GM19035 (cell line): ENCODE measurements at regions not wholly inside any gene's neighbourhood (a gene's known extent, or its start where the extent isn't known, plus 50 kb on each side); places are given as distances from the start of the nearest gene placed in this dataset.

Source experiments
- ATAC-seq: cut with Tn5 transposase; IDR thresholded peaks from one replicate; pipeline ENCODE4 v1.9.1; 2021; ENCODE audit not compliant: unreplicated experiment

DNA sequence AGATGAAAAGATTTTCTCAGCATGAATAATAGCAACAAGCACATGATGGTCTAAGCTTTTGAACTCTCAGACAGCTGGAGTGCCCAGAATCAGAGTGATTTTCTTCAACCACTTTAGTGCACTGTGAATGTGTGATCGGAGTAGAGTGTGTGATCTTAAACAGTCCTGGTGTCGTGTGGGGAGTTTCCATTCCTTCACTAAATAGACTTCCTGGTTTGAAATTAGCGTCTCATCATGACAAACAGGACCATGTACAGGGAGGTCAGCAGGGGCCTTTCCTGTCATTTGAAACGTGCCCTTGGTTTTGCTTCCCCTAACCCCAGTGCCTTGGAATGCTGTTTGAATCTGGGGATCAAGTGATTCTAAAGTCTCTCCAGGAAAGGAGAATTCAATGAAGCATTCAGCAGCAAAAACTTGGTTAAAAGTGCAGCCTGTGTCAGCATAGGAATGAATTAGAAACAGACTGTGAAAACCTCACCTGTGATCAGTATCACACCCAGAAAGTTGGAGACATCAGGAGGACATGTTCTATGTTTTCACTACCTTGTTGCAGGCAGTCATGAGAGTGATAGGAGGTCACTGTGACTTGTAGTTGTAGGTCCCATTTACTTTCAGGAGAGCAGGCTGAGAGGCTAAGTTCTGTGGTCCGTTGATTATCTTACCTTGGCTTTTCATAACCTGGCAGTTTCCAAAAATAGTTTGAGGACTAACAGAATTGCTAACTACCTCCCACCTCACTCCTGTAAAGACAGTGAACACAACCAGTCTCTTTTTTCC is 400.3 kb downstream of the MTX2 start:
- peak; percentile 68 for ATAC-seq

DNA sequence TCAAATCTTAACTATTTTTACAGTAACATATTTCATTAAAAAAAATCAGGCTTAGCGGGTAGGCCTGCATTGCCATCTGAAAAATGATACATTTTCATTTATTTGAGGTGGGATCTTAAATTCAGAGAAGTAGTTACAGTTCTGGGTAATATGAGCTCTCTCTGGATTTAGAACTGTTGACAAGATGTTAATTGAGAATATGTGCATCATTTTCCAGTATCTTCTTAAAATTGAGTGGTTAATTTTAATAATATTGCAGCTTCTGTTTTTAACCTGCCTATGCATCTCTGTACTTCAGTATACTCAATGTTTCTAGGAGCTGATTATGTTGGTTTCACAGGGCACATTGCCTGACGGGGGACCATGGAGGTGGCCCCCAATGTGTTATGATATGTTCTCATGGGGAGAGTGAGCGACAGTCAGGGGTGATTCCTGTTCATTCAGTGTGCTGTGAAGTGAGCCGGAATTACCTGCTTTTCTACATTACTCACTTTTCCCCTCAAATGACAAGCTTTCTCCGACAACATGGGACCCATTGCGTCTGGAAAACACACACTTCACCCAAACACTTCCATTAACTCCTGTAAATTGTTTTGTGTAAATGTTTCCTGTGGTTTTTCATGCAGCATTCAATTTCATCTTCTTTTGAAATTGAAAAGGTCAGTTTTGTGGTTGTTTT is 406.2 kb downstream of the MTX2 start:
- no peak for ATAC-seq

DNA sequence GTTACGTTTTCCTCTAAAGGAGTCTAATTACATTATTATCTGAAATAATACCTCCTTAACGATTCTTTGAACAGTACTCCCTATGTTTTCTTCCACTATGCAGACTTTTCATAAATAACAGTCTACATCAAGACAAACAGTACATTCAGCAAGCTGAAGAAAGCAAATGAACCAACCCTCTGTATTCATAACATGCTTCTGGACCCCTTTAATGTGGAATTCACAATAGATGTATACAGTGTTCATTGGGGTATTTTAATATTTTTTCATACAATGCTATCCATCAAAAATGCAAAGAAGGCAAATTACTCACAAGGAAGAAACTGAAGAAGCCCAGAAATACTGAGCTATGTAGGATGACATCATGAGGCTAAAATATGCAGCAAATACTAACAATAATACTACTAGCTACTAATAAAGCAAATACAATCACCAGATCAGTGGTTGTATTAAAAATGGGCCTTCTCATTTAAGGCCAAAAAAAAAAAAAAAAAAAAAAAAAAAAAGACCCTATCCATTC is 408.6 kb downstream of the MTX2 start:
- no peak for ATAC-seq

DNA sequence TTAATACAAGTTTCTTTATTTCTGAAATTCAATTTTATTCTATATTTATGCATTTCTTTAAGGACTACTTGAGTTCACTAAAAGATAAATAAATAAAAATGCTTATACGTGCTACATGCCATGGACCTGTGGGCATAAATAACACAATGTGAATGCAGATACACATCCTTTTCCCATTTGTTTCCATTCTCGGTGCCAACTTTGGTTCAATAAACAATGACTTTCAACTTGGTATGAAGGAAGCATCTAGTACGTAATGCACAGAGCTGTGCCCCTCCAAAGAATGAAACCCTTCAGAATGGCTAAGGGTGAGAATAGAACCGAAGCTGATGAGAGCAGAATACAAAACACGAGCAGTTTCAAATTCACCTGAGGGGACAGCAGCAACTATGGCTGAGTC is 409.3 kb downstream of the MTX2 start:
- no peak for ATAC-seq

DNA sequence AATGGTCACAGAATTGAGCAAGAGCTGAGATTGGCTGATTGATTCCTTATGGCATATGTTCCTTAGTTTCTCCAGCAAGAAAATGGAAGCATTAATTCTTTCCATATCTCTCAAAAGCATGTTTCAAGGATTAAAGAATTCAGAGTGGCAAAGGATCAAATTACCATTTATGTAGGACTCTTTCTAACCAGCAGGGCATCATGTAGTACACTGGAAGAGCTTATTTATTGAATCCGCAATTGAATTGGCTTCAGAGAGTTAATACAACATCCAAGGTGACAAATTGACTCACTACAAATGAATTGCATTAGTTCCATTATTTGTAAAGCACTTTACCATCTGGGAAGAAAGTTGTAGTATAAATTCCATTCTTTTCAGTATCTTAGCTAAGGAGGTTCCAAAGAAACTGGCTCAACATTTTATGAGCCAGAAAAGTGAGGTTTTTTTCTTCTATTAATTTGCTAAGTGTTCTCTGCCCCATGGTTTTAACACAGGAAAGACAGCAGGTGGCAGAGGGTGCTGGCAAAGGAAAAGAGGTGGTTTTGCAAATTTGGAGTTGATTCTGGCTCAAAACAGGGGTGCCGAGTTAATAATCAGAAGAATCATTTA is 409.9 kb downstream of the MTX2 start:
- ATAC-seq, result no peak

DNA sequence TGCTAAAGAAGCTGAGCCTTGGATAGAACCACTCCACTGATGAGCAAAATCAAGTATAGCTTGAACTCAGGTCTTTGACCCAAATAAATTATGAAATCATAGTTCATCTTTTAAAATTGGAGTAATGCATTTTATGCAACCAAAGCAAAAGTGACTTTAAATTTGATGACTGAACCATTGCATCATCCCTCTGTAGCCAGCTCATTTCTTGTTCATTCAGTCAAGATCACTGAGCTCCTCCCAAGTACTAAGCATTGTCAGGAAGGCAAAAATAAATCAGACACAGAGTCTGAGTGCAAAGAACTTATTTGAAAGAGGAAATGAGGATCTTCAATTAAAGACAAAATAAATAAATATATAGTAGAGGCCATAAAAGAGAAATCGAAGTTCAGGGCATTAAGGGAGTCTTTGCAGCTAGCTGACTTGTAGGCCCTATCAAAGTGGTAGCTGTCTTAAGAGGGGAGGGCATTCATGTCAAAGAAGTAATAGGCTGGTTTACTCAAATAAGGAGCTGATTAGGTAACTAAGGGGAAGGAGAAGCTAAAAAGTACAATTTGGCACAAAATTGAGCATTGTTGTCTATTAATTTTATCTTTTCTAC is 411.8 kb downstream of the MTX2 start:
- ATAC-seq, result no peak

DNA sequence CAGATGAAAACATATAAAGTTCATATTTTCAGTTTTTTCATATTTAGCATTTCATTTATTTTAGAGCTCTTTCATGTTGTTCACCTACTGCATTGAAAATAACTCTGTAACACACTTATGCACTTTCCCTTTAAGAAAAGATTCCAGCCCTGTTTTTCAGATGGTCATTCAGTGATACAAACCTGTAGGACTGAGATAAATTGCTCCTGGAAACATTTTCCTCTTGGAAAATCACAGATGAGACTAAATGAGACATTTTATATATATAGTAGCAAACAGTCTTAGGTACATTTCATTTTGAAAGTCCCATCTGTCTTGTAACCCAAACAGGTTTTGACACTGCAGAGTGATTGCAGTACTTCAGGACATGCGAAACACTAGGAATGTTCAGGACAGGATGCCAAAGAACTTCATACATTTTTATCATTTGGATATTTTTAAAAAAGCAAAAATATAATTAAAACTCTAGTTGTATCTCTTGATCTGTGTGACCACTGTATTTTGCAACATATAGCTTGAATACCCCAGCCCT is 412.4 kb downstream of the MTX2 start:
- no peak for ATAC-seq

DNA sequence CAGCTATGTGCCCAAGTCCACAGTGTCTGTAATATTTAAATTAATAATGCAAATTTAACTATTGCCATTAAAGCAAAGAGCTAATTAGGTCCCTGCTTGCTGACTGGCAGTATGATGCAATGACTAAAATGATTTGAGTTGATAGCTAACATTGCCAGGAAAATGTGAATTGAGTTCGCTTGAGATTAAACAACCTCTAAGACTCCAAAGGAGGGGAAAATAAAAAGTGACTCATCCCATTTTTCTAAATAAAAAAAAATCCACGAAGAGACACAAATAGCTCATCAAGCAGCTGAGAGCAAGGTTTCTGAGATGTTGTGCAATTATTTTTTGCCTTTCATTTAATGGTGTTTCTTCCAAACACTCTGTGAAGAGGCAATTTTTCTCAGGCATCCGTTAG is 413.0 kb downstream of the MTX2 start:
- ATAC-seq, result no peak

DNA sequence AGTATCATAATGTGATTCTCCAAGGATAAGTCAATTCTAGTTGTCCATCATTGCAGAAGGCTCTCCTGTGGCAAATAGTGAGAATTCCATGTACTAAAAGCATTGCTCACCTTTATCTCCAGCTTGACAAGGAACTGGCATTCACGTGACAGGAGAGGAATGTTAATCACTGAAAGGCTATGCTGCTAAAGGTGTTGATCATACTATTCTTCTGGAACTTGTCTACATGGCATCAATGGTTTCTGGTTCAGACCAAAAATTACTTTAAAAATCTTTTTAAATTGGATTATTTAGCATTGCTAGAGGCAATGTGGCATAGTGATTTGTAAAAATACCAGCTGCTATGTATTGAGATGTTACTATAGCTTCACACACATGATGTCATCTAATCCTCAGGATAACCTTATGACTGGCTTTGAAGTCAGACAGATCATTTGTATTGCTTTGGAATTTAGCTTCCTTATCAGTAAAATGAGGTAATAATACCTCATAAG is 414.4 kb downstream of the MTX2 start:
- ATAC-seq, result no peak

DNA sequence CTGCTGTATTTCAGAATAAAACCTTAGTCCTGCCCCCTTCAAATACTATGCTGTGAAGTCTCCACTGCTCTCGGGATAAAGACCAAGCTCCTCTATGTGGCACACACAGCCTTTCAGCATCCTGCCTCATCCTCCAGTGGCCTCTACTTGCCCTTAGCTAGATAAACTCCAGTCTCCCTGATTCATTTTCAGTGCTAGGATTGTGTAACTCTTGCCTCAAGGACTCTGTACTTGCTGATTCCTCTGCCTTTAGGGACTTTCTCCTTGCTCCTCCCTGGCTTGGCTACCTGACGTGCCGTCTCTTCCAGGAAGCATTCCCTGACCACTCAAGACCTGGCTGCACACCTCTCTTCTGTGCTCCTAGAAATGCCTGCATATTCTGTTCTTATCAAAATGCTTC is 416.7 kb downstream of the MTX2 start:
- no peak for ATAC-seq

DNA sequence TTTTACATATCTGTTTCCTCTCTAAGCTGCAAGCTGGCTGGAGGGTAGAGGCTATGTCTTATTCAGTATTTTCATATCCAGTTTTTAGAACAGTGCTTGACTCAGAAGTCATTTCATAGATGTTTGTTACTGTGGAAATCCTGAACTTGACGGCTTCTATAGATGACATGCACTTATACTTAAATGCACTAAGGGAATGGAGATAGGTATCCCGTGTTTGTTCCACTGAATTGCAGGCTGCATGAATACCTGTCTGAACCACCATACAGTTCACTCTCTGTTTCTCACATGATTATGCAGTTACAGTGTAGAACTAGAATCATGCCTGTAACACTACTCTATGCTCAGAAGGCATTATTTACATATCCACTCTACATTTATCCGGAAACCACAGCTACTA is 417.1 kb downstream of the MTX2 start:
- no peak for ATAC-seq

DNA sequence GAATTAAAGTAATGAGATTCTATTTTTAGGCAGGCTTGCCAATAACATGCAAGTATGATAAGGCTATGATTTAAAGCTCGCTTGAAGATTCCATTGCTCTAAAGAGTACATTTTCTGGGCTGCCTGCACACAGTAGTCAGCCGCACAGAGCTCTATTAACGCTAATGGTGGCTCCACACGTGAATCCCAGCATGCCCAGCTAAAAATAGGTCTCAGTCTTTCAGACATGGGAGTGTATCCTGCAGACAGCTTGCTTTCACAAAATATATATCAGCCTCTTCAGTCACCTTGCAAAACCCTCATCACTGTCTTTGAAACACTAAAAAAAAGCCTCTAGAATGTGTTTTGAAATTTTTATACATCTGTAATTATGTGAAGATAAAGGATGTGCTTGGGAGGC is 418.1 kb downstream of the MTX2 start:
- ATAC-seq, result no peak

DNA sequence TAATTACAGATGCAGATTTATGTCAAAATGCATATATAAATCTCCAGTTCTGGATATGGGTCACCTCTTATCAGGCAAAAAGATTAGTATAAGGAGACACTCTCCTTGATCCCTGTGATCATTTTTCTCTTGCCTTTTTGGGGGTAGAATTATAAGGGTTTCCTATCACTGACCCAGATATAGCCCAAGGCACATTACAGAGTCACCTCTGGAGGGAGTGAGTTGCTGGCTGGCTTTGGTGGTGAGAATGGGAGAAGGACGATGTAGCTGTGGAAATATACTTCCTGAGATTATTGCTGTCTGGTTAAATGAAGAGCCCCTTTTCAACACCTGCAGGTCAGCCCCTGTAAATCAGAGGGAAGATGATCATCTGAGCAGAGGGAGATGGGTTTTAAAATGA is 418.7 kb downstream of the MTX2 start:
- no peak for ATAC-seq

DNA sequence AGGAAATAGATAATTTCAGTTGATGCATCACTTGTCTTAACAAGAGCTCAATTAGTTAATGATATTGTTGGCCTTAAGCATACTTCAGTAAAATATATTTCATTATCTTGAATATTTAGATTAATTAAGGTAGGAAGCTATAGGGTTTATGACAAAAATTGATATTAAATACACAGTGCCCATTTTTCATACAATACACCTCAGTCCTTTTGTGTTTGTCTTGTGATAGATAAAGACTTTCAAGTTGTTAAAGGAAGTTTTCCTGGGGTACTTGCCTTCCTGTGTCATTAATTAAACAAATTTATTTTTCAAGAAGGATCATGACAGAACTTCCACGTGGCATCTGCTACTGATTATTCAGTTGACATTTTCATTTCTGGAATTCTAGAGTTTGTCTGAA is 420.5 kb downstream of the MTX2 start:
- ATAC-seq, result no peak

DNA sequence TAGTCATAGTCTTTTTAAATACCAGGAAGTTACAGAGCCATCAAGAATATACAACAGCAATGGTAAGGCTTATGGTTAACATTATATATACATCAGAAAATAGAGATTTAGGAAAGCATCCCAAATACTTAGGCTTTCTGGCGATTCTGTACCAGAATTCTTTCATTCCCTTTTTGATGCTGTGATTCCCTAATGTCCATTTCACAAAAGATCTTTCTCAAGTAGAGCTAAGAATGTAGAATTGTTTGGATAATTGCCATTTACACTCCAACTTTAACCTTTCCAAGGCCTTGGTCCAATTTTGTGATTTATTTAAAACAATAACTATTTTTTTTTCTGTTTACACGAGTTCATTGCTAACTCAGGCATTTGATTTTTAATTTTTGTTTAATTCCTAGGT is 422.2 kb downstream of the MTX2 start:
- no peak for ATAC-seq

DNA sequence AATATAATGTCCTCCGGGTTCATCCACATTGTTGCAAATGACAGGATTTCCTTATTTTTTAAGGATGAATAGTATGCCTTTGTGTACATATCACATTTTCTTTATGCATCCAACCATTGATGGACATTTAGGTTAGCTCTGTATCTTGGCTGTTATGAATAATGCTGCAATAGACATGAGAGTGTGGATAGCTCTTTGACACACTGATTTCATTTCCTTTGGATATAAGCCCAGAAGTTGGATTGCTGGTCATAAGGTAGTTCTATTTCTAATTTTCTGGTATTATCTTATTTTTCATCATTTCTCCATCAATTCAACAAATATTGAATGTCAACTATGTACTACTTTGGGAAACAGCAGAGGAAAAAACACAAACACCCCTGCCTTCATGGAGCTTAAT is 423.3 kb downstream of the MTX2 start:
- no peak for ATAC-seq

DNA sequence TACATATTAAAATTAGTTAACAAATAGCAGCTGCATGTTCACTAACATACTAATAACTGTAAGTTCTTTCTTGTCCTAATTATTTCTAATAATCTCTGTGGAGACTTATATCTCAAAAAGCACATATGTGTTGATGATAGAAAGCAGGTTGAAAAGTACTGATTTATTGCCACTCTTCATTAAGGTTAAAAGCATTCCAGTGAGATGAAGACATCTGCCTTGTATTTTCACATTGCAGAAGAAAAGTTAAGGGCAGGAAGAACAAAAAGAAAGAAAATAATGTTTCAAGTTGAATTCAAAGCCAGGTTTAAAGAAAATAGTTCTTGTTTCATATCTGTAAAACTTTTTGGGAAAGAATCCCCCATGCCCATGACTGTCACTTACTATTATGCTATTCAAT is 429.9 kb downstream of the MTX2 start:
- no peak for ATAC-seq

DNA sequence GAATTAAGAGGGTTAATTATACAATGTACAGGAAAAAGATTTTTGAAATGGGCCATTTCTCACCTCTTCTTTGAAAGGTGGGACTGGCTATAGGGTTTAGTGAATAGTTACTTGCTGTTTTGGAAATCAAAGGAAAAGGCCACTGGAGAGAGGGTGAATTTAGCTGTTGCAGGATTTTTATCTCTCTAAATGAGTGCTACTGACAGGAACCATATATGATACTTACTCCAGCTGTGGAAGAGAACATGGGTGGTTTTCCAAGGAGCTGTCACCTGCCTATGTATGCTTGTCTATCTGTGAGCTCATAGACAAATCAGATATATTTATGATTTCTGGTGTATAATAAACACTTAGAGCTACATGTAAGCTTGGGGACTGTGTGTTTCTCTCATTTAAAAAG is 430.4 kb downstream of the MTX2 start:
- no peak for ATAC-seq

DNA sequence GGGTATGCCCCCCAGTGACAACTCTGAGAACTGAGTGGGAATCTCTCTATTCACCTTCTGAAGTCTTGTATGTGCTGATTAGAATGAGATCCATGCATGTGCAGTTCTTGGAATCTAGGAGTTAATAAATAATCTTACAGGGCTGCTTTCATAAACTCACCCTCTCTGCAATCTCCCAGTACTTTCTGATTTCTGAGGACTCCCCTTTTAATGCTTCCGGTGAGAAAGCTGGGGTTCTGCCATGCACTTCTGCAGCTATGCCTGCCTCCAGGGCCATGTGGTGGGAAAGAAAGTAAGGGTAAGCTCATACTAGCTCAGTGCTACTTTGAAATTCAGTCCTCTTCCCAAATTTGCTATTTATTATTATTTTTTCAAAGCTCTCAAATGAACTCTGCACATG is 432.9 kb downstream of the MTX2 start:
- ATAC-seq, result no peak

DNA sequence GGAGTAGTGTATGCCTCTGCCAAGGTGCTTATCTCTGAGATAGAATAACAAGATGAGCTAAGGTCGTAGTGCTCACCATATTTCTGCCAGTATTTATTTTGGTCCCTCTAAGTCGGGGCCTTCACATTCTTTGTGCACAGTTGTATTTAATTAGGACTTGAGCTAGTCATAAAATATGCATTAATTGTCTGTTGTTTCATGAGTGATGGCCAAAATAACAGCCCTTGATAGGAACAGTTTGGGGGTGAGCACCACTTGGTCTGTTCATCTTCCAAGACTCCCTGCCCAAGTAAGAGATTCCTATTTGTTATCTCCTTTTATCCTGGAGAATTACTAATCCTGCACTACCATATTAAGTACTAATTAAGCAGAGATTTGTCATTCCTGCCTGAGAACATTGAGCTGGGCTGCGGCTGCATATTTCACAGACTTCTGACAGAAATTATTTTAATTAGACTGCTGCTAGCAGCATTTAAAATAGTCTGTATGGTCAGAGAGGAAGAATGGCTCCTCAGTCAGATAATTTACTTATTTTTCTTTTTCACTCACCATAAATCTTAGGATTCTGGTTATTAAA is 435.1 kb downstream of the MTX2 start:
- ATAC-seq, result no peak
